Suppressor macrophage treated with lipopolysaccharide for 4 hours (primary cell): ENCODE measurements at regions not wholly inside any gene's neighbourhood (a gene's known extent, or its start where the extent isn't known, plus 50 kb on each side); places are given as distances from the start of the nearest gene placed in this dataset.
A peak's percentile ranks its signal among the peaks of the same experiment; 100 is the strongest.

Experiments used
- DNase-seq: peaks from one replicate; pipeline ENCODE4 v3.0.0-alpha.2; 2020

GRCh38 chr12:93043877-93044209 lies 114.7 kb upstream of the EEA1 start:
- no peak for DNase-seq

DNA sequence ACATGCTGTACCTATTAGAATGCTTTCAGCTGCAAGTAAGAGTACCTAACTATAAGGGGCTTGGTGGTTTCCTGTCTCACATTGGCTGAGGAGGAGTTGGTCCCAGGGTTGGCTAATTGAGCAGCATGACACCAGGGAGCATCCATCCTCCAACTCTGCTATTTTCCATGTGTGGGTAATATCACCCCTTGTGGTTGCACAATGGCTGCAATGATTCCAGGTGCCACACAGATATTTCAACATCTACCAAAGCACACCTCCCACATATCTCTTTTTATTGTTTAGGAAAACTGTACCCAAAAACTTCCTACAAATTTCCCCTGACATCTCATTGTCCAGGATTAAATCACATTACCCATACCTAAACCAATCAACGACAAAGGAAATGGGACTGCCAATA lies 118.0 kb upstream of the EEA1 start:
- DNase-seq, result no peak

DNA sequence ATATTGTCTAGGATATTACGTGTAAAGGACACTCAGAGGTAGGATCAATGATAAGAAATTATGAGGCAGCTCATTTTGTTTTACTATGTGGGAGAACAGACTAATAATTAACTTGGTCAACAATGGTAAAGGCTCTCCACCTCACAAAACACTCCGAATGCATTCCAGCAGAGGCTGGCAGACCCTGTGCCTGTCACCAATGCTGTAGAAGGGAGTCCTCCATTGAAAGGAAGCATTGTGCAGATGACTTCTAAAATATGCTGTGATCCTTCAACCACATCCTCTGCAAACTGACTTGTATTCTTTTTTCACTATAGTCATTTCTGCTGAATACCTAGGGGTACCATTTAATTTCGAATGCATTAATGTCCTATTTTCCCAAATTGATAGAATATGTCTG lies 119.6 kb upstream of the EEA1 start:
- no peak for DNase-seq

DNA sequence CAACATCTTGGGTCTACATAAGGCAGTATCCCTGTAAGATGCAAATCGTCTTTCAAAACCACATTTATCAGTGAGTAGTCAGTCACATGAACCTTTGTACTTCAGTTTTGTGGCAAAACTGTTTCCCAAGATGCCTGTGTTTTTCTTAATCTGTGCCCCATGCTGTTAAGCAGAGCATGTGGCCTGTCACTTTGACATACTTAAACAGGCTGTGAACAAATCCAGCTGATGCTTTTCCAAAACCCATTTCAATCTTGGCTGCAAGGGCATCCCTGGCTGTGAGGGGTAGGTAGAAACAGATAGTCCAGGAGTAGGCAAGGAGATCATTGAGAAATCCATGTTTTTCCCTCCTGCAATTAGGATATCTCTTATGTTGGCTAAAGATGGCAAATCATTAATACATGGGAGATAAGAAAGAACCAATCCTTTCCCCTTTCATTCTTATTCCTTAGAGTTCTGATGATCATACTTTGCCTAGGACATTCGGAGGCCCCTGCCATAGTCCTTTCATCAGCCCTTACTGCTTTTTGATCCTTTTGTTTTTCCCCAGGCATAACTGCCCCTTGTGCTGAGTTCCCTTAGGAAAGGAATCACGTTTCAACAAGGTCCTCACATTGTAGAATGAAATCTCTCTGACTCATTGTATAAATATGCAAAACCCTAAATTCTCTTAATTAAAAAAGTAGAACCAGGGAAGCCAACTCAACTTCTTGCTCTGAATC lies 121.1 kb upstream of the EEA1 start:
- DNase-seq, result no peak

GRCh38 chr12:93050748-93051081 lies 121.6 kb upstream of the EEA1 start:
- no peak for DNase-seq

DNA sequence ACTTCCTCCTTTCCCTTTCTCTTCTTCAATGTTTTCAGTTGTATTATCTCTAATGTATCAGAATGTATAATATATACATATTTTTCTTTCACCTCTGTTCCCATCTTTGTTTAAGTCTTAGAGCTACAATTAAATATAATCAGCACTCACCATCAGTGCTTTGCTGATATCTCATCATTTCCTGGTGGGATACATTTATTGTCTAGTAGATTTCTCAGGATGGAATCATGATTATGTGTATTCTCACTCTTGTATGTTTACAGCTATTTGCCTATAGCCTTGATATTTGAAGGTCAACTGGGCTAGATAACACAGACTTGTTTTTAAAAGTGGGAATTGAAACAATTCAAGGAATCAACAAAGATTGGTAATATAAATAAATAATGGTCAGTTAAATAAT lies 124.9 kb upstream of the EEA1 start:
- no peak for DNase-seq

DNA sequence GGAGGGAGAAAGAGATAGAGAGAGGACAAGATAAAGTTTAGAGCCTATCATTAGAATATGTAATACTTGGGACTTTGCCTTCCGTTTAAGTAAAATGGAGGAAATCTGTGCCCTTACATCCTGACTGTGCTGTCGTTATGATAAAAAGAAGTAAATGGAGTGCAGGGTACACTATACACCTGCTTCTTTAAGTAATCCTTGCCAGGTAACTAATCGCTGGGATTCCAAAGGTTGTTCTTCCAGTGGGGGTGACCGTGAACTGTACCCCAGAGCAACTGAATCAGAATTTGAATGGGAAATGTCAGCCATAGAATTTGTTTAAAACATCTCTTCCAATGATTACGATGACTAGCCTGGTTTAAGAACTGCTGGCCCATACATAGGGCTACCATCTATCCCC lies 126.1 kb upstream of the EEA1 start:
- no peak for DNase-seq

GRCh38 chr12:93056971-93057535 lies 128.0 kb upstream of the EEA1 start:
- peak; percentile 34 for DNase-seq

DNA sequence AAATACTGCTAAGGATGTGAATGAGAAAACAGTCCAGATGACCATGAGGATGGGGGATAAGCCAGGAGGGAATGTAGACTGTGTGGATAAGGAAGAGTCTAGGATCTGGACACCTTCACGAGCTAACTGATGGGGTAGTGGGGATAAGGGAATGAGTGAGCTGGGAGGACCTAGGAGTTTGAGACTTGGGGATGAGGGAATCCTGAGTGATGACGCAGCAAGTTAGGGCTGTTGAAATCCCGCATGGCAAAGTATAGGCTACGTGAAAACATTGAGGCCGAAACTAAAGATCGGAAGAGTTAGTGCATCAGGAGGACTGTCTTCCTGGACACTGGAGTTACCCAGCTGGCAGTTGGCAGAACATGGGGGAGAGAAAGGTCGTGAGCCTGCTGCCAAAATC lies 129.2 kb upstream of the EEA1 start:
- no peak for DNase-seq

DNA sequence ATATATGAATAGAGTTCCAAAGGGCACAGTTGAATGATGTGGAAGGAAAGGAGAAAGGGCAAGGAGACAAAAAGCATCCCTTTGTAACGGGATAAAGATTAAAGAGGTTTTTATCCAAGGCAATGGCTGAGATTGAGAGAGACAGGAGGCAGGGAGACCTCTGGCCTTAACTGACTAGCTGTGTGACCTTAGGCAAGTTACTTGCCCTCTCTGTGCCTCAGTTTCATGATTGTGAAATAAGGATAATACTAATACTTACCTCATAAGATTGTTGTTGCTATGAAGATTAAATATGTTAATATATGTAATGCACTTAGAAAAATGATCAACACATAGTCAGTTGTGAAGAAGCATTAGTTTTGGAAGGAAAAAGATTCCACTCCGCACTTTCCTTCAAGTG lies 130.2 kb upstream of the EEA1 start:
- no peak for DNase-seq

DNA sequence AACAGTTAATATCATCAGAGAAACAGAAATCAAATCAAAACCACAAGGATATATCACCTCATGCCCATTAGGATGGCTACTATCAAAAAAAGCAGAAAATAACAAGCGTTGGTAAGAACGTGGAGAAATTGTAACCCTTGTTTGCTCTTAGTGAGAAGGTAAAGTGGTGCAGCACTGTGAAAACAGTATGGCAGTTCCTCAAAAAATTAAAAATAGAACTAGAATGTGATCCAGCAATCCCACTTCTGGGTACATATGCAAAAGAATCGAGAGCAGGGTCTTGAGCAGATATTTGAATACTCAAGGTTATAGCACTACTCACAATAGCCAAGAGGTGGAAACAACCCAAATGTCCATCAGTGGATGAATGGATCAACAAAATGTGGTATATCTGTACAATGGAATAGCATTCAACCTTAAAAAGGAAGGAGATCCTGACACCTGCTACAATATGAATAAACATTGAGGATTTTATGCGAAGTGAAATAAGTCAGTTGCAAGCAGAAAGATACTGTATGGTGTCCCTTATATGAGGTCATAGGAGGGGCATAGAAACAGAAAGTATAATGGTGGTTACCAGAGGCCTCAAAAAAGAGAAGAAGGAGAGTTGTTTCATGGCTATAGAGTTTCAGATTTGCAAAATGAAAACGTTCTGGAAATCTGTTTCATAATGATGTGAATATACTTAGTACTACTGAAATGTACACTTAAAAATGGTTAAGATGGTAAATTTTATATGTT lies 131.0 kb upstream of the EEA1 start:
- peak; percentile 84 for DNase-seq

GRCh38 chr12:93060666-93061472 lies 131.8 kb upstream of the EEA1 start:
- no peak for DNase-seq

- DNase-seq, result no peak
These were observed 132.7 kb upstream of the EEA1 start for GRCh38 chr12:93061473-93062419.

DNA sequence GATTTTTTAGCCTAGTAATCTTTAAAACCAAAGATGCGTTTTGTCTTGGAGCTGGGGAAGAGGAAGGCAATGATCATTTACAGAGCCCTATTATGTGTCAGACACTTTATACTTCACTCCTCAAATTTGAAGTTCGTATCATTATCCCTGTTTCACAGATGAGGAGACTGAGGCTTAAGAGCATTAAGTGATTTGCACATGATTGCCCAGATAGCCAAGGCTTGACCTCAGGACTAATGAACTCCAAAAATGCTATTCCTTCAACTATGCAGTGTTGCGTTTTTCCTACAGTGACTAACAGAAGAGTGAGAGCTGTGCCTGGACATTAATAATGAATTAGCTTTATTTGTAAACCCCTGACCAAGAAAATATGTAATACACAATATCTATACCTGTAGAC lies 136.8 kb upstream of the EEA1 start:
- no peak for DNase-seq

DNA sequence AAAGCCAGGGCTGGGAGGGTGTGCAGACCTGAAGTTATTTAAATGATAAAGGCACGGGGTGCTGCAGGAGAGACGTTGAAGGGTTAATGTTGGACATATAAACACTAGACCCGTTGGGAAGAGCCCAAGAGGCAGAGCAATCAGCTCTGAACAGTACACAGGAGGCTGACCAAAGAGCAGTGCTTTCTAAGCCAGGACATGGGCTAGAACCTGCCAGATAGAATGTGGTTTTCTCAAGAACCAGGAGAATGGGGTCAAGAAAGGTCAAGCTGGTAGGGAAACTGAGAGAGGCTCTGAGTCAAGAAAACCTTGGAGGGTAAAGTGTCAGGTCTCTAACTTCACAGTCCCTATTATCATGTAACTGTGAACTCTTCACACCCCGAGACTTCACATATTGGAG lies 143.2 kb upstream of the EEA1 start:
- DNase-seq, result no peak

- no peak for DNase-seq
These were observed 144.2 kb upstream of the EEA1 start for GRCh38 chr12:93073324-93073723.

DNA sequence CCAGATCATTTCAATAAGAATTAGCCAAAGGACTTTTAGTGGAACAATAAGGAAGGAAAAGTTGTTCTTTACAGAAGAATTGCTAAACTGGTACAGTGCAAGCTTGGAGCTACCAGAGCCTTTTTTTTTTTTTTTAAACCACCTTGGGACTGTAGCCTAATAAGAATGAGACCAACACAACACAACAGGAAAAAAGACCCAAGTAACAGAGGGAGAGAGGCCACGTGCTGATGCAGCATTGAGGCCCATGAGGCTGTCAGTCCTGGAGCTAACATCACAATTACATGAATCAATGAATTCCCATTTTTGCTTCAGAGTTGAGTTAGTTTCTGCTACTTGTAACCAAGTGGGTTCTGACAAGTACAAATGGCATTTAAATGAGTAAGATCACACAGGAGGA lies 149.0 kb upstream of the EEA1 start:
- no peak for DNase-seq

GRCh38 chr12:93078577-93078976 lies 149.5 kb upstream of the EEA1 start:
- DNase-seq, result no peak

DNA sequence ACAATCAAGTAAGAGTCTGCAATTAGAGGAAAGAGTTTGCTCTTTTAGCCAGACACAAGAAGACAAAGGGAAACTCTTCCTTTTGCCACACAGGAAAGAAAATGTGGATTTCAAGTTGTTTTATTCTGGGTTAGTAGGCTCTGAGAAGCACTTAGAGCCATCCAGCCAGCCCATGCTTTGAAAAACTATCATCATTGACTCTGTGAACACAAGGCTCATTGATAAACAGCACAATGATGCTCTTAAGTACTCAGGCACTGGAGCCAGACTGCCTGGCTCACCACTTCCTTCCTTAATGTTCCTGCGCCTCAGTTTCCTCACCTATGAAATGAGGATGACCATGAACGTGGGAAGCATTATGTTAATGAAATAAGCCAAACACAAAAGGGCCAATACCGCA lies 150.2 kb upstream of the EEA1 start:
- DNase-seq, result no peak

- DNase-seq, result no peak
These were observed 150.9 kb upstream of the EEA1 start for GRCh38 chr12:93079976-93080375.

GRCh38 chr12:93080452-93080851 lies 151.4 kb upstream of the EEA1 start:
- no peak for DNase-seq

GRCh38 chr12:93080994-93081809 lies 152.1 kb upstream of the EEA1 start:
- DNase-seq, result no peak
